RWPE1 (cell line): ENCODE measurements at regions not wholly inside any gene's neighbourhood (a gene's known extent, or its start where the extent isn't known, plus 50 kb on each side); places are given as distances from the start of the nearest gene placed in this dataset.

Source experiments
- CTCF ChIA-PET: fragments of 350-600 bp; sonication (Branson Sonifier 250); formaldehyde crosslinking; extraction: SDS; loops from one replicate; lab custom pipeline; 2021; lab: Yijun Ruan, JAX
- POLR2A ChIA-PET: fragments of 400-600 bp; formaldehyde crosslinking; extraction: SDS; loops from one replicate; lab custom pipeline; 2020; ENCODE audit warnings: antibody characterized with exemption; ENCODE audit not compliant: low non-redundant PET; lab: Yijun Ruan, JAX
- DNase-seq: peaks from one replicate; pipeline ENCODE4 v3.0.0; 2012; ENCODE audit warnings: low spot score
- H3K27ac ChIP-seq: fragments of 450-650 bp; 2 replicates; pipeline ENCODE4 v1.5.1; 2017
- CTCF ChIP-seq: fragments of 450-650 bp; conservative IDR thresholded peaks from 2 replicates; pipeline ENCODE4 v1.5.1; 2017; ENCODE audit warnings: low read depth, mild to moderate bottlenecking

GRCh38 chr12:45572114-45572513, 157.4 kb upstream of the ARID2 start:
- DNase-seq = no peak
- ChIA-PET CTCF (no interaction called here), POLR2A (no interaction called here)
- no peak overlapping the region for H3K27ac ChIP-seq
- TF ChIP-seq CTCF = no peak

GRCh38 chr12:45575417-45575816, 154.1 kb upstream of the ARID2 start:
- POLR2A ChIA-PET = no interaction called here
- DNase-seq = no peak

DNA sequence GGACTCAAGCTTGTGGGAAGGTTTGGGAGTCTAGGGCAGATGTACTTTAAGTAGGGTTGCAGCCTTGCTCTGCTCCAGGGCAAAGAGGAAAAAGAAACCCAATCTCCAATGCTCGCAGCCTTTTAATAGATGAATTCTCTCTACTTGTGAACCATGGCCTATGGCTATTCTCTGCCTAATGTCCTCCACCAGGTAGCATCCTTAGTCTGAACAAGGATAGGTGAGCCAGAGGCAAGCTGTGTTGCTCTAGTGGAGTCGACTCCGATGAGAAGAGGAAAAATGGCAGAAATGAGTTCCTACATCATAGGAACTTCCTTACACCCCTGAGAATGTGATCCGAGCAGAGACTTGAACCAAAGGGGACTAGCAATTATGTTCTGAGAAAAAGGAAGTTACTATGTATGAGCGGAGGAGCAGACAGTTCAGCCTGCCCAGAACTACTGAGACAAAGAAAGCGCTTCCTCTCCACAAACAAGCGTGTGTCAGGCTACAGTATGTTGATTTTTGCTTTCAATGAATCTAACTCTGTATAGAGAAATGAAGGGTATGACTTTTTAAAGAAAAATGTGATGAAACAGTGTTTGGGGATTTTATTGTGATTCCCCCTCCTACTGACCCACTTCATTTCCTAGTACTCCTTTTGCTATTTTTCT, 153.6 kb upstream of the ARID2 start:
- ChIA-PET POLR2A (no interaction called here), CTCF (no interaction called here)
- no peak overlapping the region for H3K27ac ChIP-seq
- TF ChIP-seq CTCF = no peak
- no peak for DNase-seq

More at GRCh38 chr12:45575417-45575816, 154.1 kb upstream of the ARID2 start:
- CTCF ChIA-PET = no interaction called here
- H3K27ac ChIP-seq = no peak overlapping the region
- no peak for TF ChIP-seq CTCF

DNA sequence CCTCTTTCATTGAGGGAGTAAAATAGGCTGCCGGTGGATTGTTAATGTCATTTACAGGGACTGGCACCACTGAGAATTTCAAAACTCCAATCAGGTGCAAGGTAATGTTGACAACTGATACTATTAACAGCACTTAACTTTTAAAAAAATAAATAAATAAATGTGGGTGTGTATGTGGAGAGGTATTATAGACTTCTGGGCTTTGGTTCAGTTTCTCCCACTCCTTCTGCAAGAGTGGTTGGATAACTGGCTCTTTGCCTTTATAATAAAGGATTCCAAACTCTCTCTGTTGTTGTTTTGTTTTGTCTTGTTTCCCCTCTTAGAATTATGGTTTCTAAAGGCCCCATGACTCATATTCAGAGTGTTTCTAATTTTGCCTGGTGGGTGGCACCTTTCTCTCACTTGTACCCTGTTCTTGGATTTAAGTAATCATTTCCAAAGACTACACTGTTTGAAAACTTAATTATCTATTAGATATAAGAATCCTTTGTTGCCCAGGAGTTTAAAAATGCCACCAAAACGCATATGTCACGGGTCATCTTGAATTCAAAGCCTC, 151.6 kb upstream of the ARID2 start:
- no peak for DNase-seq
- H3K27ac ChIP-seq = no peak overlapping the region
- ChIA-PET POLR2A (no interaction called here), CTCF (no interaction called here)
- TF ChIP-seq CTCF = no peak

- CTCF ChIA-PET = no interaction called here
- no peak for TF ChIP-seq CTCF
- POLR2A ChIA-PET = no interaction called here
- H3K27ac ChIP-seq = no peak overlapping the region
- DNase-seq = no peak
Measured at GRCh38 chr12:45580356-45580969, 149.0 kb upstream of the ARID2 start.

DNA sequence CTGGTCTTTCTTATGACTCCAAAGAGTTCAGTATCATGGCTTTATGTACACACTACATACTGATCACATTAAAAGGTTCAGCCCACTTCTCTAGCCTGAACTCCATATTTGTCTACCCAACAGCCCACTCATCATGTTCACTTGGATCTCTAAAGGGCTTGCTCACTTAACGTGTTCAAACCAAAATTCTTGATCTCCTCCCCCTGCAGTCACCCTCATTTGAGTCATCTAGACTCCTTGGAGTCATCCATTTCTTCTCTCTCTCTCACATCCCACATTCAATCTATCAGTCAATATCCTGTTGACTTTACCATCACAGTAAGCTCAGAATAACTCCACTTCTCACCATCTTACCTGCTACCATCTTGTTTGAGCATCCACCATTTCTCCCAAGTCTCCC, 148.4 kb upstream of the ARID2 start:
- no peak for TF ChIP-seq CTCF
- H3K27ac ChIP-seq = no peak overlapping the region
- ChIA-PET CTCF (no interaction called here), POLR2A (no interaction called here)
- no peak for DNase-seq
